ENCODE measurements at regions not wholly inside any gene's neighbourhood (a gene's known extent, or its start where the extent isn't known, plus 50 kb on each side); places are given as distances from the start of the nearest gene placed in this dataset.

- TF ChIP-seq SP1 (IDR thresholded peaks at IDR 0.05) = no peak
- TF ChIP-seq ELF4 (IDR thresholded peaks at IDR 0.05) = no peak
- no peak for TF ChIP-seq CTBP1 (IDR thresholded peaks at IDR 0.05; ENCODE audit: borderline replicate concordance)
- TF ChIP-seq HDGF (IDR thresholded peaks at IDR 0.05; ENCODE audit: borderline replicate concordance) = no peak
- TF ChIP-seq FOXM1 (IDR thresholded peaks at IDR 0.05; ENCODE audit: borderline replicate concordance) = no peak
- TF ChIP-seq LEF1 (IDR thresholded peaks at IDR 0.05; ENCODE audit: borderline replicate concordance) = no peak
- TF ChIP-seq ZNF384 (IDR thresholded peaks at IDR 0.05) = no peak
- no peak for TF ChIP-seq BHLHE40 (IDR thresholded peaks at IDR 0.05; ENCODE audit: borderline replicate concordance)
- TF ChIP-seq SUZ12 (IDR thresholded peaks at IDR 0.05) = no peak
These were observed 621.8 kb upstream of the ZFHX3 start for GRCh38 chr16:73669535-73670274.

All from HEK293T (cell line).